GM23248 (cell line): ENCODE measurements at regions not wholly inside any gene's neighbourhood (a gene's known extent, or its start where the extent isn't known, plus 50 kb on each side); places are given as distances from the start of the nearest gene placed in this dataset.

Experiments used
- DNase-seq: peaks from one replicate; pipeline ENCODE4 v3.0.0-alpha.2; 2015
- H2AFZ ChIP-seq: fragments of 200-600 bp; sonication (generic); 2 replicates; pipeline ENCODE4 v1.6.1; 2016; ENCODE audit warnings: antibody characterized with exemption
- H3F3A ChIP-seq: fragments of 200-600 bp; sonication (generic); 2 replicates; pipeline ENCODE4 v1.6.1; 2016; ENCODE audit warnings: mild to moderate bottlenecking, antibody characterized with exemption, mixed run types; ENCODE audit not compliant: insufficient read depth
- H3K27ac ChIP-seq: fragments of 200-600 bp; sonication (generic); 2 replicates; pipeline ENCODE4 v1.5.1; 2016; ENCODE audit warnings: mild to moderate bottlenecking
- H3K27me3 ChIP-seq: fragments of 200-600 bp; sonication (generic); replicated peaks from 2 replicates; pipeline ENCODE4 v1.6.1; 2016; ENCODE audit warnings: mild to moderate bottlenecking; ENCODE audit not compliant: insufficient read depth
- H3K36me3 ChIP-seq: fragments of 200-600 bp; sonication (generic); 2 replicates; pipeline ENCODE4 v1.6.1; 2016; ENCODE audit warnings: low read depth, mild to moderate bottlenecking
- H3K4me1 ChIP-seq: fragments of 200-600 bp; sonication (generic); 2 replicates; pipeline ENCODE4 v1.6.1; 2016; ENCODE audit warnings: mild to moderate bottlenecking; ENCODE audit not compliant: insufficient read depth
- H3K4me2 ChIP-seq: fragments of 200-600 bp; sonication (generic); one replicate; pipeline ENCODE4 v1.6.1; 2016; ENCODE audit warnings: mild to moderate bottlenecking; ENCODE audit not compliant: unreplicated experiment
- H3K4me3 ChIP-seq: fragments of 200-600 bp; sonication (generic); 2 replicates; pipeline ENCODE4 v1.5.1; 2016; ENCODE audit warnings: mild to moderate bottlenecking
- H3K79me2 ChIP-seq: fragments of 200-600 bp; sonication (generic); 2 replicates; pipeline ENCODE4 v1.6.1; 2016; ENCODE audit warnings: mild to moderate bottlenecking; ENCODE audit not compliant: insufficient read depth
- H3K9ac ChIP-seq: fragments of 200-600 bp; sonication (generic); 2 replicates; pipeline ENCODE4 v1.6.1; 2016; ENCODE audit warnings: mild to moderate bottlenecking
- H3K9me2 ChIP-seq: fragments of 200-600 bp; sonication (generic); 2 replicates; pipeline ENCODE4 v1.6.1; 2016; ENCODE audit warnings: mixed run types, mild to moderate bottlenecking, moderate library complexity; ENCODE audit not compliant: insufficient read depth
- H3K9me3 ChIP-seq: fragments of 200-600 bp; sonication (generic); one replicate; pipeline ENCODE4 v1.6.1; 2017; ENCODE audit warnings: low read depth
- H4K20me1 ChIP-seq: fragments of 200-600 bp; sonication (generic); 2 replicates; pipeline ENCODE4 v1.6.0; 2016; ENCODE audit not compliant: insufficient read depth
- EZH2 ChIP-seq: fragments of 200-600 bp; sonication (generic); IDR thresholded peaks from 2 replicates; pipeline ENCODE4 v1.6.1; 2018; ENCODE audit warnings: antibody characterized with exemption, mild to moderate bottlenecking; ENCODE audit not compliant: insufficient read depth, poor library complexity, severe bottlenecking
- EZH2phosphoT487 ChIP-seq: fragments of 200-600 bp; sonication (generic); IDR thresholded peaks from 2 replicates; pipeline ENCODE4 v1.6.1; 2018; ENCODE audit warnings: antibody characterized with exemption, moderate library complexity, mild to moderate bottlenecking, low read depth; ENCODE audit not compliant: insufficient read depth
- WGBS, 2 experiments: methylation state at CpG; one replicate each; pipeline ENCODE4 v1.1.6; 2015 to 2017; ENCODE audit warnings: low lambda C conversion rate in 2 of 2, low coverage in 1 of 2; ENCODE audit errors: missing lambda C conversion rate in 2 of 2; 5-methylcytosine and 5-hydroxymethylcytosine counted together
- in situ Hi-C: fragments of 300-500 bp; cut with MboI; formaldehyde crosslinking; loops from 2 replicates; pipeline ENCODE4 v1.15.0; 2020

GRCh38 chr14:34198096-34198495 is 247.2 kb upstream of the EGLN3 start:
- 88 to 92% methylated on average over 4 of the region's 4 CpGs for WGBS, 2 experiments
- no peaks in the 10 kb centered on the region for H3K27me3 ChIP-seq
- no peaks in the 10 kb centered on the region for H3K79me2 ChIP-seq
- H4K20me1 ChIP-seq: no peaks in the 10 kb centered on the region
- no peak overlapping the region for H3K27ac ChIP-seq
- in situ Hi-C loops: no loop called here
- H3K9me3 ChIP-seq: no peaks in the 10 kb centered on the region
- H3F3A ChIP-seq: peaks cover 20% of the 10 kb centered on the region
- no peak overlapping the region for H3K4me2 ChIP-seq
- H3K9me2 ChIP-seq: no peaks in the 10 kb centered on the region
- no peak overlapping the region for H3K9ac ChIP-seq
- peaks cover 26% of the 10 kb centered on the region for H3K4me1 ChIP-seq
- no peak overlapping the region for H2AFZ ChIP-seq
- H3K4me3 ChIP-seq: no peak overlapping the region
- H3K36me3 ChIP-seq: no peaks in the 10 kb centered on the region
- TF ChIP-seq EZH2 (no peak), EZH2phosphoT487 (no peak)
- no peak for DNase-seq

- TF ChIP-seq EZH2 (no peak), EZH2phosphoT487 (no peak)
- no peak overlapping the region for H2AFZ ChIP-seq
- H4K20me1 ChIP-seq: no peaks in the 10 kb centered on the region
- no peak overlapping the region for H3K4me2 ChIP-seq
- no peak overlapping the region for H3K9ac ChIP-seq
- no peaks in the 10 kb centered on the region for H3K9me2 ChIP-seq
- in situ Hi-C loops: no loop called here
- no peak for DNase-seq
- no peak overlapping the region for H3K27ac ChIP-seq
- H3F3A ChIP-seq: peaks cover 10% of the 10 kb centered on the region; the same call in 1 of the 2 replicates
- H3K4me1 ChIP-seq: peaks cover 17% of the 10 kb centered on the region
- no peaks in the 10 kb centered on the region for H3K79me2 ChIP-seq
- no peak overlapping the region for H3K4me3 ChIP-seq
- no peaks in the 10 kb centered on the region for H3K9me3 ChIP-seq
- H3K36me3 ChIP-seq: no peaks in the 10 kb centered on the region
- no peaks in the 10 kb centered on the region for H3K27me3 ChIP-seq
These were observed 245.1 kb upstream of the EGLN3 start for GRCh38 chr14:34195964-34196363.

DNA sequence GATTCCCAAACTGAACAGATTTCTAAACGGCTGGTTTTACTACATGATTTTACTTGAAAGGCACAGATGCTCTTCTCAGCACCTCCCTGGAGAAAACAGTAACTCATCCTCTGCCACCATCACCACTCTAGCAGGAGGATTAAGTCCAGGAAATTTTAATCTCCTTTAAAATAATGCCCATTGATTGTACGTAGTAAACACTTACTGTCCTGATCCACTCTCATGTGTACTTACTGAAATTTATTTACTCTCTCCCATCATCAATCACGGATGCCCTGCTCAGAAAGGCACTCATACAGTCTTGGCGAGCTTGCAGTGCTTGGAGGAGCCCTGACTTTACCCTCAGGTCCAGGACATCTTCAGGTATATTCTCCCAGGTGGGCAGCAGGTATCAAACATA is 239.8 kb upstream of the EGLN3 start:
- Histone ChIP-seq H4K20me1 (no peaks in the 10 kb centered on the region), H3K79me2 (no peaks in the 10 kb centered on the region), H3K27ac (no peak overlapping the region), H3K9ac (no peak overlapping the region), H3K4me3 (no peak overlapping the region), H3K4me2 (no peak overlapping the region), H3K9me3 (no peaks in the 10 kb centered on the region), H3F3A (no peaks in the 10 kb centered on the region), H3K4me1 (no peaks in the 10 kb centered on the region), H3K9me2 (no peaks in the 10 kb centered on the region), H3K36me3 (no peaks in the 10 kb centered on the region), H2AFZ (no peak overlapping the region), H3K27me3 (no peaks in the 10 kb centered on the region)
- DNase-seq: no peak
- TF ChIP-seq EZH2 (no peak), EZH2phosphoT487 (no peak)
- in situ Hi-C loops: no loop called here
- 47 to 63% methylated on average over 4 of the region's 4 CpGs for WGBS, 2 experiments

- no peak for DNase-seq
- no peaks in the 10 kb centered on the region for H3K36me3 ChIP-seq
- H2AFZ ChIP-seq: no peak overlapping the region
- no peak overlapping the region for H3K27ac ChIP-seq
- no peak overlapping the region for H3K4me3 ChIP-seq
- H3K27me3 ChIP-seq: no peaks in the 10 kb centered on the region
- no peaks in the 10 kb centered on the region for H3K9me2 ChIP-seq
- in situ Hi-C loops: no loop called here
- H3K4me2 ChIP-seq: no peak overlapping the region
- no peaks in the 10 kb centered on the region for H3F3A ChIP-seq
- no peaks in the 10 kb centered on the region for H3K79me2 ChIP-seq
- TF ChIP-seq EZH2phosphoT487: no peak
- no peak for TF ChIP-seq EZH2
- H3K4me1 ChIP-seq: no peaks in the 10 kb centered on the region
- WGBS, 2 experiments: 92 to 94% methylated on average over 3 of the region's 3 CpGs
- no peaks in the 10 kb centered on the region for H4K20me1 ChIP-seq
- H3K9ac ChIP-seq: no peak overlapping the region
- H3K9me3 ChIP-seq: no peaks in the 10 kb centered on the region
These were observed 239.0 kb upstream of the EGLN3 start for GRCh38 chr14:34189866-34190265.

- 73 to 83% methylated on average over 3 of the region's 3 CpGs for WGBS, 2 experiments
- H3K27ac ChIP-seq: no peak overlapping the region
- in situ Hi-C loops: no loop called here
- no peak overlapping the region for H2AFZ ChIP-seq
- H3K4me1 ChIP-seq: no peaks in the 10 kb centered on the region
- no peaks in the 10 kb centered on the region for H3K79me2 ChIP-seq
- no peak overlapping the region for H3K9ac ChIP-seq
- H3K4me2 ChIP-seq: no peak overlapping the region
- H3K4me3 ChIP-seq: no peak overlapping the region
- DNase-seq: no peak
- no peaks in the 10 kb centered on the region for H4K20me1 ChIP-seq
- no peaks in the 10 kb centered on the region for H3K9me2 ChIP-seq
- TF ChIP-seq EZH2: no peak
- no peaks in the 10 kb centered on the region for H3K27me3 ChIP-seq
- H3K9me3 ChIP-seq: no peaks in the 10 kb centered on the region
- H3K36me3 ChIP-seq: no peaks in the 10 kb centered on the region
- no peaks in the 10 kb centered on the region for H3F3A ChIP-seq
These were observed 236.7 kb upstream of the EGLN3 start for GRCh38 chr14:34187519-34188044.
